T-cell (primary cell): ENCODE measurements at regions not wholly inside any gene's neighbourhood (a gene's known extent, or its start where the extent isn't known, plus 50 kb on each side); places are given as distances from the start of the nearest gene placed in this dataset.

Experiments used
- ATAC-seq, 4 experiments: fragments of 200-7000 bp in 3 of 4; fragments of 150-1000 bp in 1 of 4; cut with Tn5 transposase; replicated peaks in 1 of 4; 1 replicate in 3 of 4; 2 replicates in 1 of 4; pipeline ENCODE4 v1.10.0; 2021; ENCODE audit warnings: moderate library complexity in 3 of 4, mild to moderate bottlenecking in 2 of 4, moderate number of reproducible peaks in 1 of 4
- CTCF ChIA-PET, 2 donors: fragments of 300-600 bp; sonication (Branson Sonifier 250); formaldehyde crosslinking; loops; one replicate each; lab custom pipeline; 2022; ENCODE audit warnings: antibody characterized with exemption in 2 of 2; lab: Charles Lee
- POLR2A ChIA-PET, 2 donors: fragments of 300-600 bp; sonication (Branson Sonifier 250); formaldehyde crosslinking; loops; one replicate each; lab custom pipeline; 2022; ENCODE audit warnings: antibody characterized with exemption in 2 of 2; lab: Charles Lee
- DNase-seq, 35 experiments: peaks; one replicate each; pipeline versions ENCODE4 v3.0.0 to v3.0.0-alpha.2; 2013 to 2023
- H3K27ac ChIP-seq: one replicate; pipeline ENCODE4 v1.5.1; 2013; ENCODE audit warnings: low read length
- H3K27me3 ChIP-seq, 2 experiments: replicated peaks in 1 of 2; 1 replicate in 1 of 2; 2 replicates in 1 of 2; pipeline versions ENCODE4 v1.6.1 to v1.7.0; 2013; ENCODE audit warnings: low read length in 1 of 2, mixed read lengths in 1 of 2; ENCODE audit not compliant: control insufficient read depth in 2 of 2, insufficient read depth in 2 of 2; ENCODE audit errors: extremely low read depth in 1 of 2
- H3K36me3 ChIP-seq, 2 donors: 1 replicate in 1 of 2; 2 replicates in 1 of 2; pipeline versions ENCODE4 v1.6.1 to v1.7.0; 2013; ENCODE audit warnings: low read length in 1 of 2; ENCODE audit not compliant: control insufficient read depth in 2 of 2, insufficient read depth in 1 of 2; ENCODE audit errors: extremely low read depth in 1 of 2
- H3K4me1 ChIP-seq, 2 experiments: 1 replicate in 1 of 2; 2 replicates in 1 of 2; pipeline versions ENCODE4 v1.6.1 to v1.7.0; 2013; ENCODE audit warnings: low read length in 2 of 2, mixed read lengths in 1 of 2; ENCODE audit not compliant: insufficient read depth in 2 of 2, control insufficient read depth in 1 of 2; ENCODE audit errors: extremely low read depth in 1 of 2
- H3K4me3 ChIP-seq, 2 donors: 1 replicate in 1 of 2; 2 replicates in 1 of 2; pipeline versions ENCODE4 v1.5.1 to v1.7.0; 2013; ENCODE audit warnings: mild to moderate bottlenecking in 2 of 2, low read length in 1 of 2, moderate library complexity in 1 of 2; ENCODE audit not compliant: control insufficient read depth in 1 of 2; ENCODE audit errors: extremely low read depth in 1 of 2
- H3K9me3 ChIP-seq: 2 replicates; pipeline ENCODE4 v1.7.0; 2013
- H3K27ac Mint-ChIP-seq, 2 donors: one replicate each; pipeline ENCODE4 v1.8.0; 2020 to 2021; ENCODE audit warnings: mild to moderate bottlenecking in 2 of 2, mixed read lengths in 2 of 2
- H3K27me3 Mint-ChIP-seq, 2 donors: one replicate each; pipeline ENCODE4 v1.8.0; 2021 to 2022; ENCODE audit warnings: mixed read lengths in 2 of 2
- H3K36me3 Mint-ChIP-seq: one replicate; pipeline ENCODE4 v1.8.0; 2021; ENCODE audit warnings: mixed read lengths
- H3K4me1 Mint-ChIP-seq, 3 donors: one replicate each; pipeline ENCODE4 v1.8.0; 2020 to 2022; ENCODE audit warnings: mixed read lengths in 3 of 3, mild to moderate bottlenecking in 1 of 3
- H3K4me3 Mint-ChIP-seq, 3 donors: one replicate each; pipeline ENCODE4 v1.8.0; 2020 to 2022; ENCODE audit warnings: mild to moderate bottlenecking in 3 of 3, mixed read lengths in 3 of 3, moderate library complexity in 3 of 3
- H3K9me3 Mint-ChIP-seq, 3 donors: one replicate each; pipeline ENCODE4 v1.8.0; 2020 to 2022; ENCODE audit warnings: mixed read lengths in 3 of 3
- WGBS: methylation state at CpG from one replicate; pipeline ENCODE4 v1.1.5; 2013; ENCODE audit warnings: missing lambda C conversion rate; ENCODE audit not compliant: insufficient coverage; 5-methylcytosine and 5-hydroxymethylcytosine counted together

- Mint-ChIP-seq H3K9me3 (no peaks in the 10 kb centered on the region), H3K4me1 (no peaks in the 10 kb centered on the region), H3K27ac (no peak overlapping the region), H3K27me3 (peaks cover 15 to 19% of the 10 kb centered on the region in 2 donors), H3K36me3 (no peaks in the 10 kb centered on the region), H3K4me3 (no peak overlapping the region)
- DNase-seq (peak in 1 of 35 experiments; percentile 2), ATAC-seq (no peak)
- H3K27me3 ChIP-seq: peaks cover 0 to 28% of the 10 kb centered on the region in 2 experiments
- H3K36me3 ChIP-seq: no peaks in the 10 kb centered on the region
- H3K4me1 ChIP-seq: no peaks in the 10 kb centered on the region
- ChIA-PET POLR2A (no interaction called here), CTCF (no interaction called here)
- no peak overlapping the region for H3K4me3 ChIP-seq
- no peak overlapping the region for H3K27ac ChIP-seq
- H3K9me3 ChIP-seq: no peaks in the 10 kb centered on the region
- 77% methylated on average over 21 of the region's 25 CpGs for WGBS
Observed at GRCh38 chr10:131810805-131811629, 89.8 kb upstream of the PPP2R2D start.

- no peaks in the 10 kb centered on the region for H3K9me3 Mint-ChIP-seq
Observed at GRCh38 chr10:131811630-131812403, 89.0 kb upstream of the PPP2R2D start.

GRCh38 chr10:131812736-131813604, 87.8 kb upstream of the PPP2R2D start:
- Mint-ChIP-seq H3K27ac (no peak overlapping the region), H3K36me3 (no peaks in the 10 kb centered on the region), H3K4me1 (no peaks in the 10 kb centered on the region), H3K27me3 (peaks cover 17 to 24% of the 10 kb centered on the region in 2 donors), H3K4me3 (no peak overlapping the region), H3K9me3 (no peaks in the 10 kb centered on the region)
- POLR2A ChIA-PET: no interaction called here
- Histone ChIP-seq H3K4me3 (no peak overlapping the region), H3K27ac (no peak overlapping the region), H3K4me1 (no peaks in the 10 kb centered on the region), H3K27me3 (peaks cover 0 to 27% of the 10 kb centered on the region in 2 experiments), H3K9me3 (no peaks in the 10 kb centered on the region), H3K36me3 (no peaks in the 10 kb centered on the region)
- CTCF ChIA-PET: no interaction called here
- DNase-seq (no peak), ATAC-seq (no peak)
- WGBS: 83% methylated on average over 19 of the region's 24 CpGs

More at GRCh38 chr10:131811630-131812403, 89.0 kb upstream of the PPP2R2D start:
- Mint-ChIP-seq H3K27ac (no peak overlapping the region), H3K4me3 (no peak overlapping the region), H3K27me3 (peaks cover 17 to 19% of the 10 kb centered on the region in 2 donors), H3K36me3 (no peaks in the 10 kb centered on the region), H3K4me1 (no peaks in the 10 kb centered on the region)
- ChIA-PET POLR2A (no interaction called here), CTCF (interaction anchor here in 1 of 2 donors (0.6 kb wide), 1 partner anchor 252 kb away, joined by 3 read pairs; no protein-coding TSS in a partner anchor)
- H3K27ac ChIP-seq: no peak overlapping the region
- H3K4me1 ChIP-seq: no peaks in the 10 kb centered on the region
- no peaks in the 10 kb centered on the region for H3K9me3 ChIP-seq
- 87% methylated on average over 17 of the region's 23 CpGs for WGBS
- no peaks in the 10 kb centered on the region for H3K36me3 ChIP-seq
- ATAC-seq: no peak
- no peak for DNase-seq
- H3K4me3 ChIP-seq: no peak overlapping the region
- peaks cover 0 to 27% of the 10 kb centered on the region in 2 experiments for H3K27me3 ChIP-seq

- H3K27ac ChIP-seq: no peak overlapping the region
- Mint-ChIP-seq H3K27ac (no peak overlapping the region), H3K9me3 (no peaks in the 10 kb centered on the region), H3K36me3 (no peaks in the 10 kb centered on the region), H3K4me3 (no peak overlapping the region), H3K4me1 (no peaks in the 10 kb centered on the region), H3K27me3 (peaks cover 6 to 13% of the 10 kb centered on the region in 2 donors)
- H3K9me3 ChIP-seq: no peaks in the 10 kb centered on the region
- POLR2A ChIA-PET: no interaction called here
- H3K36me3 ChIP-seq: no peaks in the 10 kb centered on the region
- CTCF ChIA-PET: no interaction called here
- no peak overlapping the region for H3K4me3 ChIP-seq
- peaks cover 0 to 33% of the 10 kb centered on the region in 2 experiments for H3K27me3 ChIP-seq
- DNase-seq (no peak), ATAC-seq (no peak)
- WGBS: 88% methylated on average over 16 of the region's 24 CpGs
- H3K4me1 ChIP-seq: no peaks in the 10 kb centered on the region
Observed at GRCh38 chr10:131814567-131815265, 86.1 kb upstream of the PPP2R2D start.

GRCh38 chr10:131815266-131816156, 85.3 kb upstream of the PPP2R2D start:
- H3K27ac ChIP-seq: no peak overlapping the region
- H3K4me3 Mint-ChIP-seq: no peak overlapping the region
- H3K9me3 ChIP-seq: no peaks in the 10 kb centered on the region
- WGBS: 24% methylated on average over 3 of the region's 13 CpGs
- no peaks in the 10 kb centered on the region for H3K4me1 Mint-ChIP-seq
- H3K4me1 ChIP-seq: no peaks in the 10 kb centered on the region
- CTCF ChIA-PET: no interaction called here
- H3K27ac Mint-ChIP-seq: no peak overlapping the region
- DNase-seq: no peak
- no peak overlapping the region for H3K4me3 ChIP-seq
- ATAC-seq: no peak
- POLR2A ChIA-PET: no interaction called here
- H3K9me3 Mint-ChIP-seq: no peaks in the 10 kb centered on the region
- H3K36me3 ChIP-seq: no peaks in the 10 kb centered on the region
- peaks cover 0 to 31% of the 10 kb centered on the region in 2 experiments for H3K27me3 ChIP-seq
- H3K27me3 Mint-ChIP-seq: peaks cover 3 to 13% of the 10 kb centered on the region in 2 donors
- no peaks in the 10 kb centered on the region for H3K36me3 Mint-ChIP-seq
